Caco-2 (cell line): ENCODE measurements at regions not wholly inside any gene's neighbourhood (a gene's known extent, or its start where the extent isn't known, plus 50 kb on each side); places are given as distances from the start of the nearest gene placed in this dataset.
"Not testable (repeated sequence)": the region's sequence is repeated elsewhere in the genome, so short reads cannot be mapped to it uniquely, and the experiment has no call there.

ENCODE experiments used
- BruUV-seq: library from RNA; stranded (reverse); fragments of 400-500 nt; replicated peaks from 2 replicates; lab custom pipeline; 2021; lab: Mats Ljungman, UMichigan
- CTCF ChIA-PET: fragments of 300-600 bp; sonication (Branson Sonifier 250); formaldehyde crosslinking; loops from one replicate; lab custom pipeline; 2022; ENCODE audit warnings: antibody characterized with exemption; lab: Charles Lee
- POLR2A ChIA-PET: fragments of 300-600 bp; sonication (Branson Sonifier 250); formaldehyde crosslinking; loops from one replicate; lab custom pipeline; 2022; ENCODE audit warnings: antibody characterized with exemption; lab: Charles Lee
- DNase-seq, 2 experiments: peaks; one replicate each; pipeline versions ENCODE4 v3.0.0 to v3.0.0-alpha.2; 2020 to 2022
- H3K27me3 ChIP-seq: replicated peaks from 2 replicates; pipeline ENCODE4 v1.6.0; 2011; ENCODE audit warnings: low read length; ENCODE audit not compliant: control insufficient read depth, insufficient read depth
- H3K36me3 ChIP-seq: 2 replicates; pipeline ENCODE4 v1.5.1; 2011; ENCODE audit warnings: low read length; ENCODE audit not compliant: control insufficient read depth, insufficient read depth
- H3K4me1 ChIP-seq: fragments of 250-450 bp; sonication (Bioruptor Pico); 2 replicates; pipeline ENCODE4 v1.5.1; 2020; ENCODE audit warnings: mild to moderate bottlenecking
- H3K4me3 ChIP-seq: 2 replicates; pipeline ENCODE4 v1.5.1; 2011; ENCODE audit warnings: low read depth, mild to moderate bottlenecking, control low read depth, low read length
- H3K9me3 ChIP-seq: fragments of 250-450 bp; sonication (Bioruptor Pico); 2 replicates; pipeline ENCODE4 v1.5.1; 2020; ENCODE audit warnings: mild to moderate bottlenecking, moderate library complexity
- H3K27ac Mint-ChIP-seq: one replicate; pipeline ENCODE4 v1.8.0; 2022; ENCODE audit warnings: mixed read lengths; ENCODE audit not compliant: unreplicated experiment
- H3K27me3 Mint-ChIP-seq: one replicate; pipeline ENCODE4 v1.8.0; 2022; ENCODE audit warnings: mixed read lengths; ENCODE audit not compliant: insufficient read depth, unreplicated experiment
- H3K36me3 Mint-ChIP-seq: one replicate; pipeline ENCODE4 v1.8.0; 2022; ENCODE audit warnings: mild to moderate bottlenecking, mixed read lengths; ENCODE audit not compliant: insufficient read depth, unreplicated experiment
- H3K4me1 Mint-ChIP-seq: one replicate; pipeline ENCODE4 v1.8.0; 2022; ENCODE audit warnings: low read depth, mixed read lengths; ENCODE audit not compliant: unreplicated experiment
- H3K4me3 Mint-ChIP-seq: one replicate; pipeline ENCODE4 v1.8.0; 2022; ENCODE audit warnings: mild to moderate bottlenecking, moderate library complexity, mixed read lengths; ENCODE audit not compliant: unreplicated experiment
- H3K9me3 Mint-ChIP-seq: one replicate; pipeline ENCODE4 v1.8.0; 2022; ENCODE audit warnings: mixed read lengths; ENCODE audit not compliant: unreplicated experiment
- intact Hi-C: fragments of 100-400 bp; cut with micrococcal nuclease; formaldehyde crosslinking; loops from one replicate; pipeline ENCODE4 v1.10.0; 2022; ENCODE audit not compliant: unreplicated experiment
- TF ChIP-seq, protein P1 (sequence below), 2 experiments: fragments of 200-600 bp in 1 of 2; IDR thresholded peaks; 1 replicate in 1 of 2; 2 replicates in 1 of 2; pipeline versions ENCODE4 v1.5.1 to v1.8.0; 2011 to 2022; ENCODE audit warnings: antibody characterized with exemption in 1 of 2, control low read depth in 1 of 2, inconsistent platforms in 1 of 2, low read depth in 1 of 2, low read length in 1 of 2, mild to moderate bottlenecking in 1 of 2, moderate library complexity in 1 of 2; ENCODE audit not compliant: insufficient read depth in 1 of 2, severe bottlenecking in 1 of 2, unreplicated experiment in 1 of 2

DNA sequence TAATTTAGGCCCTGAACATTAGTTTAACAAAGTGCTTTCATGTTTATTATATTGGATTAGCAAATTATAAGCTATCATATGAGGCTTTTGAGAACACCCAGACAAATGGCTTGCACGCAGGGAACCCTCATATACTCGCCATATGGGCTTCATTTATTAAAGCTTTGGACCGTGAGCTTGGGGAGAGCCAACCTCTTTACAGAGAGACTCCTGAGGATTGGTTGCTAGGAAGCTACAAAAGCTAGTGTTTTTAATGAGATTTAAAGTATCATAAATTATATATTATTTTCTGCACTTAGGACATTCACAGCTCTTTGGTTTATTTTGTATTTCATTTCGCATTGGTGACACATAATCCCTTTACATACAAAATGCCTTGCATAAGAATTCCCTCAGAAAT lies 193.8 kb upstream of the TOX3 start:
- intact Hi-C loops = no loop called here
- Mint-ChIP-seq H3K9me3 (peaks cover 11% of the 10 kb centered on the region), H3K36me3 (no peaks in the 10 kb centered on the region), H3K27ac (no peak overlapping the region), H3K4me1 (no peaks in the 10 kb centered on the region), H3K4me3 (no peak overlapping the region), H3K27me3 (peaks cover 2% of the 10 kb centered on the region)
- BruUV-seq = no TSS peak
- DNase-seq = no peak
- no peaks in the 10 kb centered on the region for H3K27me3 ChIP-seq
- ChIA-PET POLR2A (no interaction called here), CTCF (no interaction called here)
- H3K9me3 ChIP-seq = no peaks in the 10 kb centered on the region
- H3K4me1 ChIP-seq = no peaks in the 10 kb centered on the region
- TF ChIP-seq, protein P1, sequence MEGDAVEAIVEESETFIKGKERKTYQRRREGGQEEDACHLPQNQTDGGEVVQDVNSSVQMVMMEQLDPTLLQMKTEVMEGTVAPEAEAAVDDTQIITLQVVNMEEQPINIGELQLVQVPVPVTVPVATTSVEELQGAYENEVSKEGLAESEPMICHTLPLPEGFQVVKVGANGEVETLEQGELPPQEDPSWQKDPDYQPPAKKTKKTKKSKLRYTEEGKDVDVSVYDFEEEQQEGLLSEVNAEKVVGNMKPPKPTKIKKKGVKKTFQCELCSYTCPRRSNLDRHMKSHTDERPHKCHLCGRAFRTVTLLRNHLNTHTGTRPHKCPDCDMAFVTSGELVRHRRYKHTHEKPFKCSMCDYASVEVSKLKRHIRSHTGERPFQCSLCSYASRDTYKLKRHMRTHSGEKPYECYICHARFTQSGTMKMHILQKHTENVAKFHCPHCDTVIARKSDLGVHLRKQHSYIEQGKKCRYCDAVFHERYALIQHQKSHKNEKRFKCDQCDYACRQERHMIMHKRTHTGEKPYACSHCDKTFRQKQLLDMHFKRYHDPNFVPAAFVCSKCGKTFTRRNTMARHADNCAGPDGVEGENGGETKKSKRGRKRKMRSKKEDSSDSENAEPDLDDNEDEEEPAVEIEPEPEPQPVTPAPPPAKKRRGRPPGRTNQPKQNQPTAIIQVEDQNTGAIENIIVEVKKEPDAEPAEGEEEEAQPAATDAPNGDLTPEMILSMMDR (IDR thresholded peaks at IDR 0.05; ENCODE audit: insufficient read depth in 1 of 2, low read depth in 1 of 2, low read length in 1 of 2, severe bottlenecking in 1 of 2, unreplicated experiment in 1 of 2) = no peak
- no peak overlapping the region for H3K4me3 ChIP-seq
- no peaks in the 10 kb centered on the region for H3K36me3 ChIP-seq

GRCh38 chr16:52740333-52740732 lies 193.4 kb upstream of the TOX3 start:
- H3K27me3 ChIP-seq = no peaks in the 10 kb centered on the region
- H3K36me3 ChIP-seq = no peaks in the 10 kb centered on the region
- no peak overlapping the region for H3K4me3 ChIP-seq
- H3K4me1 Mint-ChIP-seq = no peaks in the 10 kb centered on the region
- no peak overlapping the region for H3K4me3 Mint-ChIP-seq
- H3K9me3 ChIP-seq = no peaks in the 10 kb centered on the region
- TF ChIP-seq, protein P1 (IDR thresholded peaks at IDR 0.05; ENCODE audit: insufficient read depth in 1 of 2, low read depth in 1 of 2, low read length in 1 of 2, severe bottlenecking in 1 of 2, unreplicated experiment in 1 of 2) = no peak
- POLR2A ChIA-PET = no interaction called here
- H3K9me3 Mint-ChIP-seq = peaks cover 11% of the 10 kb centered on the region
- intact Hi-C loops = no loop called here
- no peak overlapping the region for H3K27ac Mint-ChIP-seq
- H3K4me1 ChIP-seq = no peaks in the 10 kb centered on the region
- no peak for DNase-seq
- CTCF ChIA-PET = no interaction called here
- no peaks in the 10 kb centered on the region for H3K36me3 Mint-ChIP-seq
- BruUV-seq = no TSS peak
- peaks cover 2% of the 10 kb centered on the region for H3K27me3 Mint-ChIP-seq

GRCh38 chr16:52738992-52739391 lies 192.0 kb upstream of the TOX3 start:
- H3K9me3 ChIP-seq, H3K36me3 Mint-ChIP-seq, H3K27ac Mint-ChIP-seq, BruUV-seq, intact Hi-C loops, CTCF ChIA-PET, DNase-seq, H3K27me3 Mint-ChIP-seq, H3K4me3 Mint-ChIP-seq, H3K4me1 Mint-ChIP-seq, H3K4me3 ChIP-seq, H3K4me1 ChIP-seq, POLR2A ChIA-PET, H3K27me3 ChIP-seq, H3K36me3 ChIP-seq: not testable (repeated sequence)
- H3K9me3 Mint-ChIP-seq = peaks cover 11% of the 10 kb centered on the region
